Transverse colon (tissue), 4 donors: ENCODE measurements at regions not wholly inside any gene's neighbourhood (a gene's known extent, or its start where the extent isn't known, plus 50 kb on each side); places are given as distances from the start of the nearest gene placed in this dataset.

Experiments
- DNase-seq: peaks from one replicate; pipeline ENCODE4 v3.0.0-alpha.2; 2019
- H3K27ac ChIP-seq, 4 donors: fragments of 200-600 bp; sonication (generic); 2 replicates each; pipeline ENCODE4 v1.5.1; 2016 to 2018; ENCODE audit warnings: inconsistent platforms in 4 of 4
- H3K27me3 ChIP-seq: fragments of 200-600 bp; sonication (generic); 2 replicates; pipeline ENCODE4 v1.5.1; 2017; ENCODE audit warnings: inconsistent platforms
- H3K36me3 ChIP-seq, 4 donors: fragments of 200-600 bp; sonication (generic); 2 replicates each; pipeline ENCODE4 v1.5.1; 2017 to 2019; ENCODE audit warnings: inconsistent platforms in 4 of 4
- H3K4me1 ChIP-seq, 4 donors: fragments of 200-600 bp; sonication (generic); 2 replicates each; pipeline ENCODE4 v1.5.1; 2017 to 2020; ENCODE audit warnings: inconsistent platforms in 4 of 4
- H3K4me3 ChIP-seq, 4 donors: fragments of 200-600 bp; sonication (generic); 1 replicate in 1 of 4; 2 replicates in 3 of 4; pipeline versions ENCODE4 v1.5.1 to v1.6.1; 2017 to 2019; ENCODE audit warnings: inconsistent platforms in 4 of 4
- H3K9me3 ChIP-seq, 2 donors: fragments of 200-600 bp; sonication (generic); 2 replicates each; pipeline ENCODE4 v1.5.1; 2017 to 2019; ENCODE audit warnings: inconsistent platforms in 2 of 2
- EP300 ChIP-seq: sonication (generic); formaldehyde crosslinking; IDR thresholded peaks from one replicate; pipeline ENCODE4 v1.6.1; 2017; ENCODE audit warnings: antibody characterized with exemption, low read depth
- POLR2A ChIP-seq: fragments of 450-650 bp; IDR thresholded peaks from one replicate; pipeline ENCODE4 v1.6.1; 2016; ENCODE audit warnings: antibody characterized with exemption, mild to moderate bottlenecking, moderate library complexity
- POLR2AphosphoS5 ChIP-seq, 3 donors: sonication (generic); formaldehyde crosslinking; IDR thresholded peaks; one replicate each; pipeline ENCODE4 v1.6.1; 2016; ENCODE audit warnings: antibody characterized with exemption in 3 of 3
- WGBS, 2 donors: methylation state at CpG; one replicate each; pipeline ENCODE4 v1.1.5; 2018; ENCODE audit warnings: low coverage in 1 of 2; 5-methylcytosine and 5-hydroxymethylcytosine counted together
- in situ Hi-C, 4 donors: fragments of 200-750 bp; cut with MboI; loops; one replicate each; pipeline versions ENCODE4 v1.15.0 to v1.15.1; 2017; ENCODE audit warnings: low sequenced_read_pairs in 3 of 4, low pct_ligation_motif_present in 1 of 4, low pct_unique_long_range_greater_than_20kb in 1 of 4
- intact Hi-C: fragments of 100-400 bp; cut with DNase I; formaldehyde crosslinking; loops from one replicate; pipeline ENCODE4 v1.15.1; 2023; ENCODE audit warnings: low total_unique reads
- TF ChIP-seq, protein P1 (sequence below), 5 experiments: fragments of 200-600 bp in 3 of 5; fragments of 450-650 bp in 2 of 5; sonication (generic) in 3 of 5; IDR thresholded peaks; 1 replicate in 2 of 5; 2 replicates in 3 of 5; pipeline ENCODE4 v1.5.1; 2016 to 2017; ENCODE audit warnings: antibody characterized with exemption in 5 of 5, inconsistent platforms in 3 of 5, mild to moderate bottlenecking in 2 of 5, moderate library complexity in 1 of 5

DNA sequence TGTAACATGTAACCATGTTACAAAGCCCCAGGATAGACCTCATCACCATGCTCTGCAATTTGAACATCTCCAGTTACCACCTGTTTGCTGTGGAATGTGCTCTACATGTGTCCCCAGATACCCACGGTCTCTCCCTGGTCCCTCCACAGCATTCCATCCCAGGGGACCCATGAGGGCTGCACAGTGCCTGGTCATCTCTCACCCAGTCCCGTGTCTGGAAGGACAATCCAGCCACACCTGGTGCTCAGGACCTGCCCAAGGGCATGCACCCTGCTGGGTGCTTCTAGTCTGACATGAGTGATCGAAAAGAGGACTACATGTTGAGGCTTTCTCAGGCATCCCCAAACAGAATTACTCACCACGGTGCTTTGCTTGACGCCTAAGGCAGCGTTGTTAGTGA is 119.6 kb upstream of the ATP10A start:
- in situ Hi-C loops (loop anchor here in 1 of 4 donors (25.0 kb wide), 1 partner anchor 95 kb away; no protein-coding TSS in a partner anchor), intact Hi-C loops (no loop called here)
- no peaks in the 10 kb centered on the region for H3K4me1 ChIP-seq
- H3K9me3 ChIP-seq: no peaks in the 10 kb centered on the region
- no peaks in the 10 kb centered on the region for H3K27me3 ChIP-seq
- TF ChIP-seq POLR2A (no peak), EP300 (no peak), POLR2AphosphoS5 (IDR thresholded peaks at IDR 0.05) (no peak)
- TF ChIP-seq, protein P1, sequence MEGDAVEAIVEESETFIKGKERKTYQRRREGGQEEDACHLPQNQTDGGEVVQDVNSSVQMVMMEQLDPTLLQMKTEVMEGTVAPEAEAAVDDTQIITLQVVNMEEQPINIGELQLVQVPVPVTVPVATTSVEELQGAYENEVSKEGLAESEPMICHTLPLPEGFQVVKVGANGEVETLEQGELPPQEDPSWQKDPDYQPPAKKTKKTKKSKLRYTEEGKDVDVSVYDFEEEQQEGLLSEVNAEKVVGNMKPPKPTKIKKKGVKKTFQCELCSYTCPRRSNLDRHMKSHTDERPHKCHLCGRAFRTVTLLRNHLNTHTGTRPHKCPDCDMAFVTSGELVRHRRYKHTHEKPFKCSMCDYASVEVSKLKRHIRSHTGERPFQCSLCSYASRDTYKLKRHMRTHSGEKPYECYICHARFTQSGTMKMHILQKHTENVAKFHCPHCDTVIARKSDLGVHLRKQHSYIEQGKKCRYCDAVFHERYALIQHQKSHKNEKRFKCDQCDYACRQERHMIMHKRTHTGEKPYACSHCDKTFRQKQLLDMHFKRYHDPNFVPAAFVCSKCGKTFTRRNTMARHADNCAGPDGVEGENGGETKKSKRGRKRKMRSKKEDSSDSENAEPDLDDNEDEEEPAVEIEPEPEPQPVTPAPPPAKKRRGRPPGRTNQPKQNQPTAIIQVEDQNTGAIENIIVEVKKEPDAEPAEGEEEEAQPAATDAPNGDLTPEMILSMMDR (IDR thresholded peaks at IDR 0.05): no peak
- DNase-seq: no peak
- 66% methylated on average over 6 of the region's 6 CpGs; no CpG with 5 or more reads in 1 of the 2 donors for WGBS, 2 donors
- no peak overlapping the region for H3K4me3 ChIP-seq
- H3K27ac ChIP-seq: no peak overlapping the region
- no peaks in the 10 kb centered on the region for H3K36me3 ChIP-seq

DNA sequence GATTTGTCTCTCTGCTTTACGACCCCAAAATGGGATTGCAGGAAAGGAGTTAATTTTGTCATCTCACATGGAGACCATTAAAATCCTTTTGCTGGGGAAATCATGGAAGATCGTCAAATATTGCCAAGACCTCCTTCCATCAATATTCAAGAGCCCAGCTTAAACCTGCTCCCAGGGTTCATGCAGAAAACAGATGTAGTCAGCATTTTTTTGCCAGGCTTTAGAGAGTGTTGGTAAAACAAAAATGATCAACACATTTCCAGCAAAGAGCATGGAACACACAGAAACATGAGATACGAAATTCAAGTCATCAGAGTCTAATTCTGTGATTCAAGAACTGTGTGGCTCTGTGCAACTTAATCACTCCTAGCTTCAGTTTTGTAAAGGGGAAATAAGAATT is 118.0 kb upstream of the ATP10A start:
- 64 to 67% methylated on average over 1 to 3 of the region's 3 CpGs for WGBS, 2 donors
- no peaks in the 10 kb centered on the region for H3K27me3 ChIP-seq
- intact Hi-C loops (no loop called here), in situ Hi-C loops (loop anchor here in 1 of 4 donors (25.0 kb wide), 1 partner anchor 94 kb away; no protein-coding TSS in a partner anchor)
- no peak overlapping the region for H3K27ac ChIP-seq
- no peak for DNase-seq
- no peak overlapping the region for H3K4me3 ChIP-seq
- H3K4me1 ChIP-seq: no peaks in the 10 kb centered on the region
- H3K9me3 ChIP-seq: no peaks in the 10 kb centered on the region
- H3K36me3 ChIP-seq: no peaks in the 10 kb centered on the region
- TF ChIP-seq, protein P1 (IDR thresholded peaks at IDR 0.05): no peak
- TF ChIP-seq POLR2A (no peak), EP300 (no peak), POLR2AphosphoS5 (IDR thresholded peaks at IDR 0.05) (no peak)

DNA sequence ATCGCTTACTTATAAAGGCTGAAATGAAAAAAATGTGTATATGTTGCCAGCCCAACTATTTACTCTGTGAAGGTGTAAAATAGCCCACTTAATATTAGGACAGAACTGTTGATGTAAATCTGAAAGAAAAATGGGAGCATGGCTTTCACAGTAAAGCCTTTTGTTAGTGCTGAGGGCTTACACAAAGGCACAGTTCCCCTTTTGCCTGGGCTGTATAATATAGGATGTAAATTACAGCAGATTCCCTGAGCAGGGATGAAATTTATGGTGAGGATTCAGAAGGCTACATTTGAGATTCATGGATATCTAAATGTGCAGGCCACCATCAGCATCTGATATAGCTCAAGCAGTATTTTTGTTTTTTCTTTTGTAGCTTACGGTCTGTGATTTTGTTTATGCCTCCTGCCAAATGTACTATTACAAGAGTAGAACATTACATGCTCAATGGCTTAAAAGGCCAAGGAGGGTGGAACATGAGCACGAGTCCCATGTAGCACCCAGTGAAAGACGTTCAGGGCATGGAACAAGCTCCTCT is 109.1 kb upstream of the ATP10A start:
- no peak overlapping the region for H3K27ac ChIP-seq
- no peak overlapping the region for H3K4me3 ChIP-seq
- TF ChIP-seq POLR2AphosphoS5 (IDR thresholded peaks at IDR 0.05): no peak
- TF ChIP-seq, protein P1 (IDR thresholded peaks at IDR 0.05): no peak
- TF ChIP-seq EP300: no peak
- no peak for TF ChIP-seq POLR2A
- intact Hi-C loops (no loop called here), in situ Hi-C loops (no loop called here)
- no peaks in the 10 kb centered on the region for H3K4me1 ChIP-seq
- H3K27me3 ChIP-seq: no peaks in the 10 kb centered on the region
- no peaks in the 10 kb centered on the region for H3K36me3 ChIP-seq
- WGBS, 2 donors: 66 to 81% methylated on average over 2 to 4 of the region's 4 CpGs
- no peaks in the 10 kb centered on the region for H3K9me3 ChIP-seq
- no peak for DNase-seq

DNA sequence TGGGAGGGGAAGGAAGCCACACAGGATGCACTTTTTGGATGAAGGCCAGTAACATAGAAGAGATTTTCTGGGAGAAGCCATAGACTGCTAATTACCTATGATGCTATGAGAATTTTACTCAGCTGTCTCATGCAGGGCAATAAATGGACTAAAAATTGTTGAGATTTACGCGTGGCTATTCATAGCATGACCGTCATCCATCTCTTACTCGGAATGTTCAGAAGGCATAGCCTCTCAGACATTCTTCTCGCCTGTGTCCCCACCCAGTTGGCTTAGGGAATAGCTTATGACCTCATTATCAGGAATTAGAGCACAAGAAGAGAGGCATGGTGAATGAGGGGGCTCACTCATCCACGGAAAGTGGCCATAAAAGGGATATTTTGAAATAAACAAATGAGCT is 107.9 kb upstream of the ATP10A start:
- H3K27ac ChIP-seq: peak overlapping the region in 2 of 4 donors; percentile 14 to 44
- WGBS, 2 donors: 33 to 70% methylated on average over 5 to 6 of the region's 6 CpGs
- H3K4me1 ChIP-seq: no peaks in the 10 kb centered on the region
- H3K9me3 ChIP-seq: no peaks in the 10 kb centered on the region
- in situ Hi-C loops: no loop called here
- no peak overlapping the region for H3K4me3 ChIP-seq
- TF ChIP-seq, protein P1 (IDR thresholded peaks at IDR 0.05): no peak
- TF ChIP-seq POLR2A (no peak), EP300 (no peak), POLR2AphosphoS5 (IDR thresholded peaks at IDR 0.05) (peak in 2 of 3 donors; percentile 36 to 48)
- intact Hi-C loops: no loop called here
- no peak for DNase-seq
- no peaks in the 10 kb centered on the region for H3K27me3 ChIP-seq
- no peaks in the 10 kb centered on the region for H3K36me3 ChIP-seq
